ENCODE measurements at regions not wholly inside any gene's neighbourhood (a gene's known extent, or its start where the extent isn't known, plus 50 kb on each side); places are given as distances from the start of the nearest gene placed in this dataset.

DNA sequence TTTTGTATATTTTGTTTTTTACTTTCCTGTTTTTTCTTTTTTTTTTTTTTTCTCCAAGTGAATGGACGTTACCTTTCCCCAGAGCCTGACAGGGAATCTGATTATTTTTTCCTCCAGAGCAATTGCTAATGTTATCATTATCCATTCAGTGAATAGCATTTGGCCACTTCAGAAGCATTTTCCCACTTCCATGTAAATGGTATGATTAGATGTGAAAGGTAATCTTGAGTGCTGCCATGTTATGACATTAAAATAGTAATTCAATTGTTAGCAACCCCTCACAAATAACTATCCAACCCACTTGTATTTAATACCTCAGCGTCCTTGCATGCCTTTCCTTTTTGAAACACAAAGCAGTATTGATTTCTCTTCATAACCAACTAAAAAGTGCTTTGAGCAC, 1243.8 kb downstream of the CDH8 start:
- Histone ChIP-seq H3K9me3 (ENCODE audit: control insufficient read depth, insufficient read depth, low read depth, low read length) (no peaks in the 10 kb centered on the region), H3K4me1 (ENCODE audit: control insufficient read depth, insufficient read depth, low read length) (no peaks in the 10 kb centered on the region), H3K27me3 (ENCODE audit: control insufficient read depth, insufficient read depth, low read length) (no peaks in the 10 kb centered on the region), H3K4me3 (ENCODE audit: low read depth in 2 of 2, low read length in 2 of 2) (no peak overlapping the region), H3K36me3 (ENCODE audit: control insufficient read depth, insufficient read depth, low read length) (no peaks in the 10 kb centered on the region), H3K27ac (ENCODE audit: low read length) (no peak overlapping the region)
- intact Hi-C loops (cut with micrococcal nuclease; ENCODE audit: unreplicated experiment) = no loop called here
- ATAC-seq (no peak), DNase-seq (ENCODE audit: low read depth, low spot score) (no peak)
- POLR2A ChIA-PET = no interaction called here
- TF ChIP-seq, protein P1, sequence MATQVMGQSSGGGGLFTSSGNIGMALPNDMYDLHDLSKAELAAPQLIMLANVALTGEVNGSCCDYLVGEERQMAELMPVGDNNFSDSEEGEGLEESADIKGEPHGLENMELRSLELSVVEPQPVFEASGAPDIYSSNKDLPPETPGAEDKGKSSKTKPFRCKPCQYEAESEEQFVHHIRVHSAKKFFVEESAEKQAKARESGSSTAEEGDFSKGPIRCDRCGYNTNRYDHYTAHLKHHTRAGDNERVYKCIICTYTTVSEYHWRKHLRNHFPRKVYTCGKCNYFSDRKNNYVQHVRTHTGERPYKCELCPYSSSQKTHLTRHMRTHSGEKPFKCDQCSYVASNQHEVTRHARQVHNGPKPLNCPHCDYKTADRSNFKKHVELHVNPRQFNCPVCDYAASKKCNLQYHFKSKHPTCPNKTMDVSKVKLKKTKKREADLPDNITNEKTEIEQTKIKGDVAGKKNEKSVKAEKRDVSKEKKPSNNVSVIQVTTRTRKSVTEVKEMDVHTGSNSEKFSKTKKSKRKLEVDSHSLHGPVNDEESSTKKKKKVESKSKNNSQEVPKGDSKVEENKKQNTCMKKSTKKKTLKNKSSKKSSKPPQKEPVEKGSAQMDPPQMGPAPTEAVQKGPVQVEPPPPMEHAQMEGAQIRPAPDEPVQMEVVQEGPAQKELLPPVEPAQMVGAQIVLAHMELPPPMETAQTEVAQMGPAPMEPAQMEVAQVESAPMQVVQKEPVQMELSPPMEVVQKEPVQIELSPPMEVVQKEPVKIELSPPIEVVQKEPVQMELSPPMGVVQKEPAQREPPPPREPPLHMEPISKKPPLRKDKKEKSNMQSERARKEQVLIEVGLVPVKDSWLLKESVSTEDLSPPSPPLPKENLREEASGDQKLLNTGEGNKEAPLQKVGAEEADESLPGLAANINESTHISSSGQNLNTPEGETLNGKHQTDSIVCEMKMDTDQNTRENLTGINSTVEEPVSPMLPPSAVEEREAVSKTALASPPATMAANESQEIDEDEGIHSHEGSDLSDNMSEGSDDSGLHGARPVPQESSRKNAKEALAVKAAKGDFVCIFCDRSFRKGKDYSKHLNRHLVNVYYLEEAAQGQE (IDR thresholded peaks at IDR 0.05; ENCODE audit: insufficient read depth in 1 of 2, low read depth in 2 of 2, low read length in 1 of 2) = no peak
- TF ChIP-seq, protein P2, sequence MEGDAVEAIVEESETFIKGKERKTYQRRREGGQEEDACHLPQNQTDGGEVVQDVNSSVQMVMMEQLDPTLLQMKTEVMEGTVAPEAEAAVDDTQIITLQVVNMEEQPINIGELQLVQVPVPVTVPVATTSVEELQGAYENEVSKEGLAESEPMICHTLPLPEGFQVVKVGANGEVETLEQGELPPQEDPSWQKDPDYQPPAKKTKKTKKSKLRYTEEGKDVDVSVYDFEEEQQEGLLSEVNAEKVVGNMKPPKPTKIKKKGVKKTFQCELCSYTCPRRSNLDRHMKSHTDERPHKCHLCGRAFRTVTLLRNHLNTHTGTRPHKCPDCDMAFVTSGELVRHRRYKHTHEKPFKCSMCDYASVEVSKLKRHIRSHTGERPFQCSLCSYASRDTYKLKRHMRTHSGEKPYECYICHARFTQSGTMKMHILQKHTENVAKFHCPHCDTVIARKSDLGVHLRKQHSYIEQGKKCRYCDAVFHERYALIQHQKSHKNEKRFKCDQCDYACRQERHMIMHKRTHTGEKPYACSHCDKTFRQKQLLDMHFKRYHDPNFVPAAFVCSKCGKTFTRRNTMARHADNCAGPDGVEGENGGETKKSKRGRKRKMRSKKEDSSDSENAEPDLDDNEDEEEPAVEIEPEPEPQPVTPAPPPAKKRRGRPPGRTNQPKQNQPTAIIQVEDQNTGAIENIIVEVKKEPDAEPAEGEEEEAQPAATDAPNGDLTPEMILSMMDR (IDR thresholded peaks at IDR 0.05) = no peak
- TF ChIP-seq SIN3A (IDR thresholded peaks at IDR 0.05; ENCODE audit: borderline replicate concordance, insufficient read depth, low read depth, low read length) = no peak
- TF ChIP-seq TCF7L2 (IDR thresholded peaks at IDR 0.05; ENCODE audit: low read depth, low read length) = no peak
- TF ChIP-seq POLR2AphosphoS5 (IDR thresholded peaks at IDR 0.05; ENCODE audit: low read depth, low read length) = no peak
- CTCF ChIA-PET = no interaction called here
- BruUV-seq (replicated peaks) = no TSS peak
- in situ Hi-C loops (cut with HindIII; ENCODE audit: low pct_unique_long_range_greater_than_20kb, low sequenced_read_pairs) = no loop called here

DNA sequence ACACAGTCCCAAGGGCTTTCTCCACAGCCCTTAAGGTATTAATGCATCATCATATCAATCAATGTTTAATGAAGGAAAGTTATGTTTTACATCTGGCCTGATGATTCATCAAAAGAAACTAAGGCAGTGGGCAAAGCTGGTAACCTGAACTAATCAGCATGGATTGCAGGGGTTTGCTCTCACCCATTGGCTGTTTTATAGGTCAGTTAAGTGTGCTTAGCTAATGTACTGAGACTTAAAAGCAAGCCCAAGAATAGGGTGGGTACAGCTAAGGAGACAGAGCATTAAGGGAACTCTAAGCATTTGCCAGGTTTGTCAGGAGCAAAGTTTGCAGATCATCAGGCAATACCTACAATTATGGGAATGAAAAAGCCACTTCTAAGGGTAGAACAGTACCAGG, 1247.6 kb downstream of the CDH8 start:
- in situ Hi-C loops (cut with HindIII; ENCODE audit: low pct_unique_long_range_greater_than_20kb, low sequenced_read_pairs) = no loop called here

More for the DNA sequence above, 1247.6 kb downstream of the CDH8 start:
- CTCF ChIA-PET = no interaction called here
- TF ChIP-seq TCF7L2 (IDR thresholded peaks at IDR 0.05; ENCODE audit: low read depth, low read length) (no peak), SIN3A (IDR thresholded peaks at IDR 0.05; ENCODE audit: borderline replicate concordance, insufficient read depth, low read depth, low read length) (no peak), POLR2AphosphoS5 (IDR thresholded peaks at IDR 0.05; ENCODE audit: low read depth, low read length) (no peak)
- TF ChIP-seq, protein P2 (IDR thresholded peaks at IDR 0.05) = no peak
- TF ChIP-seq, protein P1 (IDR thresholded peaks at IDR 0.05; ENCODE audit: insufficient read depth in 1 of 2, low read depth in 2 of 2, low read length in 1 of 2) = no peak
- Histone ChIP-seq H3K27ac (ENCODE audit: low read length) (no peak overlapping the region), H3K4me1 (ENCODE audit: control insufficient read depth, insufficient read depth, low read length) (no peaks in the 10 kb centered on the region), H3K27me3 (ENCODE audit: control insufficient read depth, insufficient read depth, low read length) (no peaks in the 10 kb centered on the region), H3K9me3 (ENCODE audit: control insufficient read depth, insufficient read depth, low read depth, low read length) (no peaks in the 10 kb centered on the region), H3K36me3 (ENCODE audit: control insufficient read depth, insufficient read depth, low read length) (no peaks in the 10 kb centered on the region), H3K4me3 (ENCODE audit: low read depth in 2 of 2, low read length in 2 of 2) (no peak overlapping the region)
- intact Hi-C loops (cut with micrococcal nuclease; ENCODE audit: unreplicated experiment) = no loop called here
- POLR2A ChIA-PET = no interaction called here
- no TSS peak for BruUV-seq (replicated peaks)
- ATAC-seq = no peak
- no peak for DNase-seq (ENCODE audit: low read depth, low spot score)

Measured in Panc1 (cell line).